22Rv1 (cell line): ENCODE measurements at regions not wholly inside any gene's neighbourhood (a gene's known extent, or its start where the extent isn't known, plus 50 kb on each side); places are given as distances from the start of the nearest gene placed in this dataset.

Experiments used
- ZFX ChIP-seq: fragments of 450-650 bp; IDR thresholded peaks from 2 replicates; pipeline ENCODE4 v1.6.1; 2017; ENCODE audit warnings: antibody characterized with exemption, borderline replicate concordance
- TF ChIP-seq, protein P1 (sequence below): fragments of 450-650 bp; IDR thresholded peaks from 2 replicates; pipeline ENCODE4 v1.5.1; 2017; ENCODE audit warnings: mild to moderate bottlenecking

DNA sequence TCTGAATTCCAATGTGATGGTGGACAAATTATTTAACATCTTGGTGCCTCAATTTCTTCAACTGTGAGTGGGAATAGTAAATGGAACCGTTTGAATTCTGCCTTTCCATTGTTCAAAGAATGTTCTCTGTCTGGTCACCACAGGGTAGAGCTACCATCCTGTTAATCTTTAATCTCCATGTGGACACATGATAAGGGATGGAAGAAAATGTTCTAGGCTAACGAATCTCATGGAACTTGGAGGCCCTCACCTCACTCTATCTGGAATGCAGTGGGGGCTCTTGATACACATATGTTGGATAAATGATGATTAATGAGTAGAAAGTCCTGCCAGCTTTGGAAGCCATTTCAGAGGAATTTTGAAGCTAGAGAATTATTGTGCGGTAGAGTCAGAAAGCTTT is 118.5 kb upstream of the HABP2 start:
- TF ChIP-seq, protein P1, sequence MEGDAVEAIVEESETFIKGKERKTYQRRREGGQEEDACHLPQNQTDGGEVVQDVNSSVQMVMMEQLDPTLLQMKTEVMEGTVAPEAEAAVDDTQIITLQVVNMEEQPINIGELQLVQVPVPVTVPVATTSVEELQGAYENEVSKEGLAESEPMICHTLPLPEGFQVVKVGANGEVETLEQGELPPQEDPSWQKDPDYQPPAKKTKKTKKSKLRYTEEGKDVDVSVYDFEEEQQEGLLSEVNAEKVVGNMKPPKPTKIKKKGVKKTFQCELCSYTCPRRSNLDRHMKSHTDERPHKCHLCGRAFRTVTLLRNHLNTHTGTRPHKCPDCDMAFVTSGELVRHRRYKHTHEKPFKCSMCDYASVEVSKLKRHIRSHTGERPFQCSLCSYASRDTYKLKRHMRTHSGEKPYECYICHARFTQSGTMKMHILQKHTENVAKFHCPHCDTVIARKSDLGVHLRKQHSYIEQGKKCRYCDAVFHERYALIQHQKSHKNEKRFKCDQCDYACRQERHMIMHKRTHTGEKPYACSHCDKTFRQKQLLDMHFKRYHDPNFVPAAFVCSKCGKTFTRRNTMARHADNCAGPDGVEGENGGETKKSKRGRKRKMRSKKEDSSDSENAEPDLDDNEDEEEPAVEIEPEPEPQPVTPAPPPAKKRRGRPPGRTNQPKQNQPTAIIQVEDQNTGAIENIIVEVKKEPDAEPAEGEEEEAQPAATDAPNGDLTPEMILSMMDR: no peak
- TF ChIP-seq ZFX: no peak
